ENCODE measurements at regions not wholly inside any gene's neighbourhood (a gene's known extent, or its start where the extent isn't known, plus 50 kb on each side); places are given as distances from the start of the nearest gene placed in this dataset.
A peak's percentile ranks its signal among the peaks of the same experiment; 100 is the strongest.

- no peaks in the 10 kb centered on the region for H3K27me3 ChIP-seq (ENCODE audit: control insufficient read depth, insufficient read depth, low read length, poor library complexity, severe bottlenecking)
- no peak for DNase-seq
- no peak overlapping the region for H3K4me3 ChIP-seq (ENCODE audit: low read length)
- H3K27ac Mint-ChIP-seq: no peak overlapping the region
- H3K36me3 Mint-ChIP-seq (ENCODE audit: low read depth): no peaks in the 10 kb centered on the region
- H3K27me3 Mint-ChIP-seq (ENCODE audit: insufficient read depth): no peaks in the 10 kb centered on the region
- H3K27ac ChIP-seq (ENCODE audit: low read depth, low read length): no peak overlapping the region
- TF ChIP-seq CTCF (conservative IDR thresholded peaks at IDR 0.05): no peak
- peaks cover 25% of the 10 kb centered on the region for H3K4me1 Mint-ChIP-seq
- H3K36me3 ChIP-seq (ENCODE audit: control insufficient read depth, insufficient read depth, low read length): no peaks in the 10 kb centered on the region
- no peaks in the 10 kb centered on the region for H3K9me3 Mint-ChIP-seq
- H3K9me3 ChIP-seq (ENCODE audit: control insufficient read depth, low read length): no peaks in the 10 kb centered on the region
- H3K4me3 Mint-ChIP-seq: no peak overlapping the region
- no peaks in the 10 kb centered on the region for H3K4me1 ChIP-seq (ENCODE audit: control insufficient read depth, insufficient read depth, low read length)
- 90 to 100% methylated on average over 3 of the region's 3 CpGs for WGBS, 2 experiments (ENCODE audit: insufficient coverage in 1 of 2, insufficient read length in 1 of 2)
- no peak overlapping the region for H3K9ac ChIP-seq (ENCODE audit: extremely low read depth, low read length, poor library complexity, severe bottlenecking)
Observed at GRCh38 chr3:110752307-110752706, 319.3 kb upstream of the NECTIN3 start.

- no peaks in the 10 kb centered on the region for H3K36me3 Mint-ChIP-seq (ENCODE audit: low read depth)
- Histone ChIP-seq H3K27ac (ENCODE audit: low read depth, low read length) (no peak overlapping the region), H3K27me3 (ENCODE audit: control insufficient read depth, insufficient read depth, low read length, poor library complexity, severe bottlenecking) (no peaks in the 10 kb centered on the region), H3K36me3 (ENCODE audit: control insufficient read depth, insufficient read depth, low read length) (no peaks in the 10 kb centered on the region), H3K4me1 (ENCODE audit: control insufficient read depth, insufficient read depth, low read length) (no peaks in the 10 kb centered on the region), H3K4me3 (ENCODE audit: low read length) (no peak overlapping the region), H3K9ac (ENCODE audit: extremely low read depth, low read length, poor library complexity, severe bottlenecking) (no peak overlapping the region), H3K9me3 (ENCODE audit: control insufficient read depth, low read length) (no peaks in the 10 kb centered on the region)
- DNase-seq: no peak
- 100% methylated on average over 1 of the region's 1 CpG for WGBS, 2 experiments (ENCODE audit: insufficient coverage in 1 of 2, insufficient read length in 1 of 2)
- H3K4me3 Mint-ChIP-seq: no peak overlapping the region
- peaks cover 25% of the 10 kb centered on the region for H3K4me1 Mint-ChIP-seq
- H3K27me3 Mint-ChIP-seq (ENCODE audit: insufficient read depth): no peaks in the 10 kb centered on the region
- no peak overlapping the region for H3K27ac Mint-ChIP-seq
- H3K9me3 Mint-ChIP-seq: no peaks in the 10 kb centered on the region
- TF ChIP-seq CTCF (conservative IDR thresholded peaks at IDR 0.05): no peak
Observed at GRCh38 chr3:110753516-110753915, 318.1 kb upstream of the NECTIN3 start.

GRCh38 chr3:110754212-110754916, 317.3 kb upstream of the NECTIN3 start:
- Mint-ChIP-seq H3K27me3 (ENCODE audit: insufficient read depth) (no peaks in the 10 kb centered on the region), H3K27ac (no peak overlapping the region), H3K4me3 (no peak overlapping the region), H3K36me3 (ENCODE audit: low read depth) (no peaks in the 10 kb centered on the region), H3K9me3 (no peaks in the 10 kb centered on the region), H3K4me1 (peaks cover 25% of the 10 kb centered on the region)
- H3K36me3 ChIP-seq (ENCODE audit: control insufficient read depth, insufficient read depth, low read length): no peaks in the 10 kb centered on the region
- no peaks in the 10 kb centered on the region for H3K27me3 ChIP-seq (ENCODE audit: control insufficient read depth, insufficient read depth, low read length, poor library complexity, severe bottlenecking)
- H3K27ac ChIP-seq (ENCODE audit: low read depth, low read length): peak overlapping the region; percentile 25
- TF ChIP-seq CTCF (conservative IDR thresholded peaks at IDR 0.05): no peak
- H3K4me3 ChIP-seq (ENCODE audit: low read length): no peak overlapping the region
- DNase-seq: no peak
- no peak overlapping the region for H3K9ac ChIP-seq (ENCODE audit: extremely low read depth, low read length, poor library complexity, severe bottlenecking)
- WGBS, 2 experiments (ENCODE audit: insufficient coverage in 1 of 2, insufficient read length in 1 of 2): 79% methylated on average over 2 of the region's 3 CpGs; no CpG with 5 or more reads in 1 of the 2 experiments
- no peaks in the 10 kb centered on the region for H3K9me3 ChIP-seq (ENCODE audit: control insufficient read depth, low read length)
- no peaks in the 10 kb centered on the region for H3K4me1 ChIP-seq (ENCODE audit: control insufficient read depth, insufficient read depth, low read length)

Data from endodermal cell (in vitro differentiated cells).